Loucy (cell line): ENCODE measurements at regions not wholly inside any gene's neighbourhood (a gene's known extent, or its start where the extent isn't known, plus 50 kb on each side); places are given as distances from the start of the nearest gene placed in this dataset.
"Not testable (repeated sequence)": the region's sequence is repeated elsewhere in the genome, so short reads cannot be mapped to it uniquely, and the experiment has no call there.

Source experiments
- H2AFZ ChIP-seq: fragments of 200-600 bp; sonication (generic); 2 replicates; pipeline ENCODE4 v1.6.0; 2016; ENCODE audit warnings: antibody characterized with exemption, mild to moderate bottlenecking, low read length, moderate library complexity
- H3F3A ChIP-seq: fragments of 200-600 bp; 2 replicates; pipeline ENCODE4 v1.6.0; 2016; ENCODE audit warnings: antibody characterized with exemption, low read depth, mild to moderate bottlenecking
- H3K27me3 ChIP-seq: fragments of 200-600 bp; sonication (generic); 2 replicates; pipeline ENCODE4 v1.6.1; 2014; ENCODE audit warnings: low read length, mild to moderate bottlenecking; ENCODE audit not compliant: insufficient read depth, poor library complexity, severe bottlenecking
- H3K36me3 ChIP-seq: fragments of 200-600 bp; sonication (generic); 2 replicates; pipeline ENCODE4 v1.6.1; 2016; ENCODE audit warnings: low read length; ENCODE audit not compliant: insufficient read depth
- H3K4me1 ChIP-seq: fragments of 200-600 bp; sonication (generic); 2 replicates; pipeline ENCODE4 v1.5.1; 2014; ENCODE audit warnings: low read length, mild to moderate bottlenecking; ENCODE audit not compliant: insufficient read depth, poor library complexity, severe bottlenecking
- H3K4me2 ChIP-seq: fragments of 200-600 bp; sonication (generic); 2 replicates; pipeline ENCODE4 v1.6.0; 2014; ENCODE audit warnings: antibody characterized with exemption, low read length, low read depth, mild to moderate bottlenecking; ENCODE audit not compliant: poor library complexity, severe bottlenecking
- H3K4me3 ChIP-seq: fragments of 200-600 bp; sonication (generic); 2 replicates; pipeline ENCODE4 v1.5.1; 2014; ENCODE audit warnings: low read length, mild to moderate bottlenecking, mixed read lengths; ENCODE audit not compliant: poor library complexity, severe bottlenecking
- H3K79me2 ChIP-seq: fragments of 200-600 bp; sonication (generic); 2 replicates; pipeline ENCODE4 v1.6.1; 2014; ENCODE audit warnings: low read length; ENCODE audit not compliant: insufficient read depth
- H3K9ac ChIP-seq: fragments of 200-600 bp; sonication (generic); 2 replicates; pipeline ENCODE4 v1.6.0; 2014; ENCODE audit warnings: mild to moderate bottlenecking, low read depth, low read length, moderate library complexity; ENCODE audit not compliant: poor library complexity, severe bottlenecking
- H3K9me2 ChIP-seq: fragments of 200-600 bp; sonication (generic); replicated peaks from 2 replicates; pipeline ENCODE4 v1.6.1; 2016; ENCODE audit warnings: low read depth, low read length, mixed read lengths
- H3K9me3 ChIP-seq: fragments of 200-600 bp; sonication (generic); 2 replicates; pipeline ENCODE4 v1.6.1; 2014; ENCODE audit warnings: mild to moderate bottlenecking, antibody characterized with exemption, low read length, low read depth; ENCODE audit not compliant: insufficient read depth
- H4K20me1 ChIP-seq: fragments of 200-600 bp; sonication (generic); 2 replicates; pipeline ENCODE4 v1.6.0; 2014; ENCODE audit warnings: antibody characterized with exemption, low read length, mild to moderate bottlenecking; ENCODE audit not compliant: insufficient read depth, poor library complexity, severe bottlenecking
- CTCF ChIP-seq: fragments of 200-600 bp; sonication (generic); conservative IDR thresholded peaks from 2 replicates; pipeline ENCODE4 v1.5.1; 2014; ENCODE audit warnings: mild to moderate bottlenecking, antibody characterized with exemption, low read length
- EZH2phosphoT487 ChIP-seq: fragments of 200-600 bp; IDR thresholded peaks from 2 replicates; pipeline ENCODE4 v1.6.1; 2018; ENCODE audit warnings: antibody characterized with exemption, mild to moderate bottlenecking, moderate library complexity, borderline replicate concordance

- TF ChIP-seq CTCF (peak; percentile 61), EZH2phosphoT487 (no peak)
- Histone ChIP-seq H3K27me3 (no peaks in the 10 kb centered on the region), H2AFZ (no peak overlapping the region)
Observed at GRCh38 chr4:141860974-141861373, 224.6 kb downstream of the IL15 start.

GRCh38 chr4:141870152-141870551 is 233.8 kb downstream of the IL15 start:
- H3K79me2 ChIP-seq = no peaks in the 10 kb centered on the region
- H3K4me2 ChIP-seq = no peak overlapping the region
- no peak overlapping the region for H2AFZ ChIP-seq
- H3K9ac ChIP-seq = no peak overlapping the region
- no peaks in the 10 kb centered on the region for H4K20me1 ChIP-seq
- no peak for TF ChIP-seq CTCF
- TF ChIP-seq EZH2phosphoT487 = no peak
- no peaks in the 10 kb centered on the region for H3F3A ChIP-seq
- no peaks in the 10 kb centered on the region for H3K27me3 ChIP-seq
- no peaks in the 10 kb centered on the region for H3K4me1 ChIP-seq
- H3K36me3 ChIP-seq = no peaks in the 10 kb centered on the region
- peaks cover 8% of the 10 kb centered on the region; the same call in 1 of the 2 replicates for H3K9me3 ChIP-seq
- H3K9me2 ChIP-seq = no peaks in the 10 kb centered on the region
- H3K4me3 ChIP-seq = no peak overlapping the region

More at GRCh38 chr4:141860974-141861373, 224.6 kb downstream of the IL15 start:
- no peaks in the 10 kb centered on the region for H3K9me2 ChIP-seq
- no peak overlapping the region for H3K4me2 ChIP-seq
- no peak overlapping the region for H3K4me3 ChIP-seq
- H3F3A ChIP-seq = no peaks in the 10 kb centered on the region
- H3K4me1 ChIP-seq = no peaks in the 10 kb centered on the region
- H3K79me2 ChIP-seq = no peaks in the 10 kb centered on the region
- no peaks in the 10 kb centered on the region for H4K20me1 ChIP-seq
- H3K36me3 ChIP-seq = no peaks in the 10 kb centered on the region
- H3K9ac ChIP-seq = no peak overlapping the region
- peaks cover 4% of the 10 kb centered on the region; the same call in 1 of the 2 replicates for H3K9me3 ChIP-seq

- no peaks in the 10 kb centered on the region for H3K36me3 ChIP-seq
- no peaks in the 10 kb centered on the region for H3F3A ChIP-seq
- no peak overlapping the region for H3K9ac ChIP-seq
- H3K27me3 ChIP-seq = no peaks in the 10 kb centered on the region
- no peak overlapping the region for H3K4me2 ChIP-seq
- H3K9me2 ChIP-seq = no peaks in the 10 kb centered on the region
- TF ChIP-seq EZH2phosphoT487 (no peak), CTCF (no peak)
- no peak overlapping the region for H3K4me3 ChIP-seq
- H3K4me1 ChIP-seq = no peaks in the 10 kb centered on the region
- no peaks in the 10 kb centered on the region for H4K20me1 ChIP-seq
- H2AFZ ChIP-seq = no peak overlapping the region
- H3K9me3 ChIP-seq = peaks cover 8% of the 10 kb centered on the region; the same call in 1 of the 2 replicates
- no peaks in the 10 kb centered on the region for H3K79me2 ChIP-seq
Observed at GRCh38 chr4:141871086-141871770, 234.8 kb downstream of the IL15 start.

- not testable (repeated sequence) for H3K27me3 ChIP-seq, H3K36me3 ChIP-seq
Observed at GRCh38 chr4:141882650-141883049, 246.3 kb downstream of the IL15 start.

More at GRCh38 chr4:141882650-141883049, 246.3 kb downstream of the IL15 start:
- not testable (repeated sequence) for H3K9me3 ChIP-seq, H3K4me1 ChIP-seq, H3K79me2 ChIP-seq, H3F3A ChIP-seq, H3K9me2 ChIP-seq, H3K9ac ChIP-seq, H4K20me1 ChIP-seq, H3K4me3 ChIP-seq, H2AFZ ChIP-seq, H3K4me2 ChIP-seq
